Upper lobe of left lung (tissue), 6 donors: ENCODE measurements at regions not wholly inside any gene's neighbourhood (a gene's known extent, or its start where the extent isn't known, plus 50 kb on each side); places are given as distances from the start of the nearest gene placed in this dataset.

Experiments
- ATAC-seq, 2 donors: fragments of 200-7000 bp; cut with Tn5 transposase; one replicate each; pipeline ENCODE4 v1.9.1; 2022; ENCODE audit warnings: mild to moderate bottlenecking in 2 of 2, moderate library complexity in 2 of 2; ENCODE audit not compliant: low FRiP score in 2 of 2
- DNase-seq, 2 donors: peaks; one replicate each; pipeline ENCODE4 v3.0.0-alpha.2; 2019 to 2020
- H3K27ac ChIP-seq, 4 donors: fragments of 200-600 bp; sonication (generic); one replicate each; pipeline ENCODE4 v1.5.1; 2016 to 2019
- H3K27me3 ChIP-seq, 4 donors: fragments of 200-600 bp; sonication (generic); one replicate each; pipeline ENCODE4 v1.5.1; 2017 to 2019
- H3K36me3 ChIP-seq, 4 donors: fragments of 200-600 bp; sonication (generic); one replicate each; pipeline ENCODE4 v1.5.1; 2016 to 2019
- H3K4me1 ChIP-seq, 4 donors: fragments of 200-600 bp; sonication (generic); one replicate each; pipeline ENCODE4 v1.5.1; 2018 to 2019
- H3K4me3 ChIP-seq, 4 donors: fragments of 200-600 bp; sonication (generic); one replicate each; pipeline ENCODE4 v1.5.1; 2017 to 2019; ENCODE audit warnings: mild to moderate bottlenecking in 2 of 4, moderate library complexity in 1 of 4
- H3K9me3 ChIP-seq, 4 donors: fragments of 200-600 bp; sonication (generic); one replicate each; pipeline ENCODE4 v1.5.1; 2018 to 2019
- EP300 ChIP-seq, 4 donors: sonication (generic); formaldehyde crosslinking; IDR thresholded peaks; one replicate each; pipeline ENCODE4 v1.5.1; 2017; ENCODE audit warnings: antibody characterized with exemption in 4 of 4, control low read depth in 2 of 4
- POLR2A ChIP-seq, 4 donors: fragments of 450-650 bp; IDR thresholded peaks; one replicate each; pipeline ENCODE4 v1.5.1; 2016 to 2017; ENCODE audit warnings: antibody characterized with exemption in 4 of 4, mild to moderate bottlenecking in 2 of 4
- POLR2AphosphoS5 ChIP-seq, 2 donors: sonication (generic); formaldehyde crosslinking; IDR thresholded peaks; one replicate each; pipeline ENCODE4 v1.5.1; 2017; ENCODE audit warnings: antibody characterized with exemption in 2 of 2
- WGBS, 2 donors: methylation state at CpG; one replicate each; pipeline ENCODE4 v1.1.5; 2017 to 2018; 5-methylcytosine and 5-hydroxymethylcytosine counted together
- TF ChIP-seq, protein P1 (sequence below), 6 experiments: fragments of 450-650 bp in 4 of 6; fragments of 200-600 bp in 2 of 6; sonication (generic) in 2 of 6; IDR thresholded peaks; one replicate each; pipeline ENCODE4 v1.5.1; 2016 to 2019; ENCODE audit warnings: antibody characterized with exemption in 6 of 6
- donor health status: DM: no; HTN: no; CAD: no; lungs with moderate emphysema.
- donor health status: DM: no; HTN: yes; CAD: no; lungs with severe emphysema.

DNA sequence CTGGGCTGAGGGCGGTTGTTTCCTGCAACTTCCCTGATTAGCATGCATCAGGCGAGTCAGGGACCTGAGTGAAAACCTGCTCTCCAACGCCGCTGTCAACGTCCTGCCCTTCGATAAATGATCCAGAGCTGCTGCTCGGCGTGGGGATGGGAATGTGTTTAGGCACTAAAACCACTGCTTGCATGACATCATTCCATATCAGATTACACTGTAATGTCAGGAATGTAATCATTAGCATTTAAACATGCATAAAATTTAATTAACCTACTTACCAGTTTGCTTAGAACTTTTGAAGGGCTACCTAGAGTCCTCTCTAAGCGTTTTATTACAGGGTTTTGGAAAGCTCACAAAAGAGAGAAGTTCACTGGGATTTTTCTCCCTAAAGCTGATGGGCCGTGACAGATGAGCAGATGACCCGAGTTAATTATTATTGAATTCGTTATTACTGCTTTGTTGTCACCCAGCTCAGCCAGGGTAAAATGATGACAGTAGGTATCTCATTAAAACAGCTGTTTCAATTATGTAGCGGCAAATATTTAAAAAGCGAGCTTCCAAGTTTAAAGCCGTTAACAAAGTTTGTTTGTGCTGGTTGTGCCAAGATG is 685.6 kb upstream of the SALL3 start:
- no peaks in the 10 kb centered on the region for H3K36me3 ChIP-seq
- H3K27me3 ChIP-seq: no peaks in the 10 kb centered on the region
- DNase-seq: no peak
- H3K4me1 ChIP-seq: peaks cover 0 to 16% (median 7%) of the 10 kb centered on the region in 4 donors
- peak overlapping the region in 3 of 4 donors; percentile 19 to 33 (median 25) for H3K4me3 ChIP-seq
- no peak for TF ChIP-seq EP300 (IDR thresholded peaks at IDR 0.05)
- TF ChIP-seq, protein P1, sequence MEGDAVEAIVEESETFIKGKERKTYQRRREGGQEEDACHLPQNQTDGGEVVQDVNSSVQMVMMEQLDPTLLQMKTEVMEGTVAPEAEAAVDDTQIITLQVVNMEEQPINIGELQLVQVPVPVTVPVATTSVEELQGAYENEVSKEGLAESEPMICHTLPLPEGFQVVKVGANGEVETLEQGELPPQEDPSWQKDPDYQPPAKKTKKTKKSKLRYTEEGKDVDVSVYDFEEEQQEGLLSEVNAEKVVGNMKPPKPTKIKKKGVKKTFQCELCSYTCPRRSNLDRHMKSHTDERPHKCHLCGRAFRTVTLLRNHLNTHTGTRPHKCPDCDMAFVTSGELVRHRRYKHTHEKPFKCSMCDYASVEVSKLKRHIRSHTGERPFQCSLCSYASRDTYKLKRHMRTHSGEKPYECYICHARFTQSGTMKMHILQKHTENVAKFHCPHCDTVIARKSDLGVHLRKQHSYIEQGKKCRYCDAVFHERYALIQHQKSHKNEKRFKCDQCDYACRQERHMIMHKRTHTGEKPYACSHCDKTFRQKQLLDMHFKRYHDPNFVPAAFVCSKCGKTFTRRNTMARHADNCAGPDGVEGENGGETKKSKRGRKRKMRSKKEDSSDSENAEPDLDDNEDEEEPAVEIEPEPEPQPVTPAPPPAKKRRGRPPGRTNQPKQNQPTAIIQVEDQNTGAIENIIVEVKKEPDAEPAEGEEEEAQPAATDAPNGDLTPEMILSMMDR (IDR thresholded peaks at IDR 0.05): no peak
- H3K27ac ChIP-seq: no peak overlapping the region
- ATAC-seq: no peak
- H3K9me3 ChIP-seq: no peaks in the 10 kb centered on the region
- 30 to 43% methylated on average over 15 of the region's 15 CpGs for WGBS, 2 donors

DNA sequence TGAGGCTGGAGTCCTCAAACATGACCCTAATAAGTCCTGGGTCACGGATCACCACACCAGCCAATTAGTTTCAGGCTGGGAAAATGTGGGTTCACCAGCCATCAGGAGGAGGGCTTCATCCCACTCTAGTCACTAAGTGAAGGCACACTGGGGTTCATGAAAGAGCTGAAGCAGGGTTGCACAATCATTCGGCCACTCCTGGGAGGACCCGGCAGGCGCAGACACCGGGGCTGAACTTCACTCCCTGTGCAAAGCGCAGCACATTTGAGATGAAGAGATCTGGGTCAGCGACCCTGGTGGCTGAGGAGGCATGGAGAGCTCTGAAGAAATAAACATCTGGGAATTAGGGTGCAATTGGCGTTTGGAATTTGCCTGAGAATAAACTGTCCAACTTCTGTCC is 684.4 kb upstream of the SALL3 start:
- H3K9me3 ChIP-seq: no peaks in the 10 kb centered on the region
- ATAC-seq (no peak), DNase-seq (no peak)
- H3K27me3 ChIP-seq: no peaks in the 10 kb centered on the region
- WGBS, 2 donors: 82 to 85% methylated on average over 4 to 8 of the region's 8 CpGs
- H3K4me1 ChIP-seq: peaks cover 0 to 16% (median 7%) of the 10 kb centered on the region in 4 donors
- no peak overlapping the region for H3K27ac ChIP-seq
- TF ChIP-seq, protein P1 (IDR thresholded peaks at IDR 0.05): no peak
- TF ChIP-seq POLR2A (IDR thresholded peaks at IDR 0.05) (no peak), EP300 (IDR thresholded peaks at IDR 0.05) (no peak), POLR2AphosphoS5 (IDR thresholded peaks at IDR 0.05) (no peak)
- no peaks in the 10 kb centered on the region for H3K36me3 ChIP-seq
- no peak overlapping the region for H3K4me3 ChIP-seq

DNA sequence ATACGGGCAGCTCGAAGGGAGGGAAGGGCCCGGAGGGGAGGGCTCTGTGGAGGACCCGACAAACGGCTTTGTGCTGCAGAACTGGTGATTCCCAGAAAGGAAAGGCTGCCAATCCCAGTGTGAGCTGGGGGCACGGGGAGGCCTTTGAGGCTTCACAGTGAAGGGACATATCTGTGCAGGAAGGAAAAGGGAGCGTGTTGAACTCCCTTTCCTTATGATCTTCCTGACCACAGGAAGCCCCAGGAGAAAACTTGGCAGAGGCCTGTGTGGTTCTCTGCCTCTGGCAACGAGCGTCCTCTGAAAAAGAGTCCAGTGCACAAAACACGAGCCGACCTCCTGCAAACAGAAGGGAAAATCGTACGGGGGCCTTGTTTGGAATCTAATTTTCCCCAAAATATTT is 683.5 kb upstream of the SALL3 start:
- Histone ChIP-seq H3K36me3 (no peaks in the 10 kb centered on the region), H3K4me1 (peaks cover 0 to 16% (median 7%) of the 10 kb centered on the region in 4 donors), H3K9me3 (no peaks in the 10 kb centered on the region), H3K27me3 (no peaks in the 10 kb centered on the region), H3K4me3 (no peak overlapping the region), H3K27ac (no peak overlapping the region)
- DNase-seq (no peak), ATAC-seq (no peak)
- 55 to 71% methylated on average over 13 of the region's 13 CpGs for WGBS, 2 donors
- TF ChIP-seq POLR2AphosphoS5 (IDR thresholded peaks at IDR 0.05) (peak in 1 of 2 donors; percentile 9), POLR2A (IDR thresholded peaks at IDR 0.05) (no peak)

DNA sequence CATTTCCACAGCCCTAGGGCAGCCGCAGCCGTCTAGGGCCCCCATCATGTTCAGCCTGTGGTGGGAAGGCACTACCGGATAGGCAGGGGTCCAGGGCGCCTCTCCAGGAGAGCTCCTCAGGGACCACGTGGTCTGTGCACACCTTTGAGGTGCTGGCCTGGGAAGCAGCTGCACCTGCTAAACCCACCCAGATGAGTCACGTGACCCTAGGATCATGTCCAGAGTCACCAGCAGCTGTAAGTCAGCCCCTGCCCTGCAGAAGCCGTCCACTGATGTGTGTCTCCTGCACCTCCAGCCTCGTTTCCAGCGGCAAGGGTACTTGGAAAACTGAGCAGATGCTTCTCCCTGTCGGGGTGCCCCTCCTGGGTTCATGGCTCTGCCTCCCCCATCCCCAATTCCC is 682.6 kb upstream of the SALL3 start:
- no peak overlapping the region for H3K4me3 ChIP-seq
- no peaks in the 10 kb centered on the region for H3K27me3 ChIP-seq
- H3K36me3 ChIP-seq: no peaks in the 10 kb centered on the region
- H3K4me1 ChIP-seq: peaks cover 0 to 16% (median 7%) of the 10 kb centered on the region in 4 donors
- H3K9me3 ChIP-seq: no peaks in the 10 kb centered on the region
- 87 to 92% methylated on average over 9 to 10 of the region's 10 CpGs for WGBS, 2 donors
- DNase-seq (no peak), ATAC-seq (peak in 1 of 2 donors; percentile 50)
- TF ChIP-seq, protein P1 (IDR thresholded peaks at IDR 0.05): no peak
- TF ChIP-seq POLR2AphosphoS5 (IDR thresholded peaks at IDR 0.05): no peak
- TF ChIP-seq POLR2A (IDR thresholded peaks at IDR 0.05): no peak
- TF ChIP-seq EP300 (IDR thresholded peaks at IDR 0.05): no peak
- no peak overlapping the region for H3K27ac ChIP-seq

DNA sequence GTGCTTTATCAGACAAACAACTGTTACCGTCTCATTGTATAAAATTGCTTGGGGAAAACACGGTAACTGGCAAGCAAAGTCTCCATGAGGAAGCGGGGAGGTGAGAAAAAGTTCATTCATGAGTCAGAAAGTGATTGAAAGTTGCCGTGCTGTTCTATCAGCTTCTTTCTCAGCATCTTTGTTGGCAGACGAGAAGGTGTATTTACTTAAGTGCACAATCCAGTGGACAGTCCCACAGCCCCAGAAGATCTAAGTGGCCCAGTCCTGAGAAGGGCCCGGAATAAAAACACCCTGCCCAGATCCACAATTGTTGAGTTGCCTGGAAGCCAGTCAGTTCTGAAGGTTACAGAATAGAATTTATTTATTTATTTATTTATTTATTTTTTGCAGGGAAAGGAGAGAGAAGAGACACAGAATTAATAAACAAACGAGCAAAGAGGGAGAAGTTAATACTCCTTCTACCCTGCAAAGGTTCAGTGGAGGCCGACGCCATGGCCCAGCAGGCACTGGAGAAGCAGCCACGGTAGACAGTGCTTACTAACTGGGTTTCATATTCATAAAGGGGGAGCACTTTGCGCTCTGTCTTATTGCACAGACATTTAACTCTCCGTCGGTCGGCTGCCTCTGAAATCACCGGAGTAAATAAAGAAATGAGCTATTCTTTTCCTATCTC is 676.0 kb upstream of the SALL3 start:
- TF ChIP-seq POLR2AphosphoS5 (IDR thresholded peaks at IDR 0.05) (no peak), EP300 (IDR thresholded peaks at IDR 0.05) (no peak), POLR2A (IDR thresholded peaks at IDR 0.05) (no peak)
- TF ChIP-seq, protein P1 (IDR thresholded peaks at IDR 0.05): no peak
- H3K4me1 ChIP-seq: no peaks in the 10 kb centered on the region
- ATAC-seq (no peak), DNase-seq (no peak)
- no peaks in the 10 kb centered on the region for H3K9me3 ChIP-seq
- 73 to 75% methylated on average over 14 to 15 of the region's 15 CpGs for WGBS, 2 donors
- no peak overlapping the region for H3K4me3 ChIP-seq
- H3K27ac ChIP-seq: no peak overlapping the region
- no peaks in the 10 kb centered on the region for H3K27me3 ChIP-seq
- H3K36me3 ChIP-seq: no peaks in the 10 kb centered on the region
